GM12872 (cell line): ENCODE measurements at regions not wholly inside any gene's neighbourhood (a gene's known extent, or its start where the extent isn't known, plus 50 kb on each side); places are given as distances from the start of the nearest gene placed in this dataset.

Source experiments
- TF ChIP-seq, protein P1 (sequence below): IDR thresholded peaks from 3 replicates; pipeline ENCODE4 v1.5.1; 2011; ENCODE audit warnings: low read depth, mild to moderate bottlenecking, low read length, moderate library complexity; ENCODE audit not compliant: insufficient read depth

- TF ChIP-seq, protein P1, sequence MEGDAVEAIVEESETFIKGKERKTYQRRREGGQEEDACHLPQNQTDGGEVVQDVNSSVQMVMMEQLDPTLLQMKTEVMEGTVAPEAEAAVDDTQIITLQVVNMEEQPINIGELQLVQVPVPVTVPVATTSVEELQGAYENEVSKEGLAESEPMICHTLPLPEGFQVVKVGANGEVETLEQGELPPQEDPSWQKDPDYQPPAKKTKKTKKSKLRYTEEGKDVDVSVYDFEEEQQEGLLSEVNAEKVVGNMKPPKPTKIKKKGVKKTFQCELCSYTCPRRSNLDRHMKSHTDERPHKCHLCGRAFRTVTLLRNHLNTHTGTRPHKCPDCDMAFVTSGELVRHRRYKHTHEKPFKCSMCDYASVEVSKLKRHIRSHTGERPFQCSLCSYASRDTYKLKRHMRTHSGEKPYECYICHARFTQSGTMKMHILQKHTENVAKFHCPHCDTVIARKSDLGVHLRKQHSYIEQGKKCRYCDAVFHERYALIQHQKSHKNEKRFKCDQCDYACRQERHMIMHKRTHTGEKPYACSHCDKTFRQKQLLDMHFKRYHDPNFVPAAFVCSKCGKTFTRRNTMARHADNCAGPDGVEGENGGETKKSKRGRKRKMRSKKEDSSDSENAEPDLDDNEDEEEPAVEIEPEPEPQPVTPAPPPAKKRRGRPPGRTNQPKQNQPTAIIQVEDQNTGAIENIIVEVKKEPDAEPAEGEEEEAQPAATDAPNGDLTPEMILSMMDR, result no peak
Observed at GRCh38 chr2:78540255-78540654, 485.2 kb upstream of the REG3G start.

DNA sequence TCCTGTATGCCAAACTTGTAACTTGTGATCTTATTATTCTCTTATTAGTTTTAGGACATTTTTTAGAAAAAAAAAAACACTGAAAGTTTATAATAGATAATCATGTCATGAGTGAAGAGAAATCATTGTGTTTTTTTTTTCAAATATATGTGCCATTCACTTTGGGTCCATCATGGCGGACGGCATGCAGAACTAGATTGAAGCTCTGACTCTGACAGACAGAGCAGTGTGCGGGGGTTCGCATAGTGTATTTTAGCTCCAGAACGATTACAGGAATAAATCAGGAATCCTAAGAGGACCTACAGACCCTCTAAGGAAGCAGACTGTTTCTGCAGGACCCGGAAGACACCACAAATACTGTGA is 484.4 kb upstream of the REG3G start:
- TF ChIP-seq, protein P1, result no peak

- TF ChIP-seq, protein P1, result no peak
Observed at GRCh38 chr2:78541451-78542267, 483.8 kb upstream of the REG3G start.

- TF ChIP-seq, protein P1, result no peak
Observed at GRCh38 chr2:78546843-78547242, 478.7 kb upstream of the REG3G start.

- TF ChIP-seq, protein P1, result no peak
Observed at GRCh38 chr2:78549766-78550165, 475.7 kb upstream of the REG3G start.

- TF ChIP-seq, protein P1, result no peak
Observed at GRCh38 chr2:78553866-78554647, 471.4 kb upstream of the REG3G start.

DNA sequence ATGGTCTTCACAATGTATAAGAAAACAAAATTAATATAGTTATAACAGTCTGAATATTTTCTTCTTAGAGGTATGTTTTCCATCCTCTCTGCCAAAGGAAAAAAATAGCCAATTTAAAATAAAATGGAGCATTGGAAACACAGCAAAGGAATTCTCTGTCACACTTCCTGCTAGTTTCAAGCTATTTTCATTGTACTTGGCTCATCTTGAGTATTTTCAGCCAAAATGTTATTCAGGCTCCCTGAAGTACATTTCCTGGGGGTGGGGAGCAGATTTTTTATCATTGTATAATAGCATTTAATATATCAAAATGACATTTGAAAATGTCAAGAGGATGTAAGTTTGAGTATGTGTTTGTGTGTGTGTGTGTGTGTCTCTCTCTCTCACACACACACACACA is 463.6 kb upstream of the REG3G start:
- TF ChIP-seq, protein P1, result no peak
